IMR-90 (cell line): ENCODE measurements at regions not wholly inside any gene's neighbourhood (a gene's known extent, or its start where the extent isn't known, plus 50 kb on each side); places are given as distances from the start of the nearest gene placed in this dataset.

Experiments
- ATAC-seq: fragments of 200-7000 bp; cut with Tn5 transposase; 2 replicates; pipeline ENCODE4 v1.9.1; 2020; ENCODE audit warnings: low read depth, mild to moderate bottlenecking, moderate library complexity
- BruUV-seq: library from RNA; stranded (reverse); fragments of 400-500 nt; replicated peaks from 2 replicates; lab custom pipeline; 2021; lab: Mats Ljungman, UMichigan
- CTCF ChIA-PET: fragments of 300-600 bp; formaldehyde crosslinking; extraction: SDS; loops from one replicate; lab custom pipeline; 2021; ENCODE audit warnings: antibody characterized with exemption; lab: Yijun Ruan, JAX
- POLR2A ChIA-PET: fragments of 300-600 bp; sonication (Branson Sonifier 250); formaldehyde crosslinking; loops from one replicate; lab custom pipeline; 2022; ENCODE audit warnings: antibody characterized with exemption; ENCODE audit not compliant: unreplicated experiment; lab: Charles Lee
- DNase-seq: peaks from one replicate; pipeline ENCODE4 v3.0.0; 2013
- H2AFZ ChIP-seq: replicated peaks from 2 replicates; pipeline ENCODE3; 2013; ENCODE audit warnings: low read length, mild to moderate bottlenecking; ENCODE audit not compliant: poor library complexity
- H2AK5ac ChIP-seq: 2 replicates; pipeline ENCODE4 v1.6.1; 2013; ENCODE audit warnings: low read depth, low read length, inconsistent platforms
- H2AK9ac ChIP-seq: replicated peaks from 2 replicates; pipeline ENCODE3; 2013; ENCODE audit warnings: mild to moderate bottlenecking, low read depth, low read length, moderate library complexity; ENCODE audit not compliant: poor library complexity
- H2BK120ac ChIP-seq: 2 replicates; pipeline ENCODE4 v1.6.1; 2013; ENCODE audit warnings: low read depth, low read length, inconsistent platforms
- H2BK15ac ChIP-seq: 3 replicates; pipeline ENCODE4 v1.6.1; 2013; ENCODE audit warnings: low read depth, low read length, inconsistent platforms
- H2BK20ac ChIP-seq: 2 replicates; pipeline ENCODE4 v1.6.1; 2013; ENCODE audit warnings: low read depth, mild to moderate bottlenecking, inconsistent platforms, low read length, moderate library complexity
- H2BK5ac ChIP-seq: 2 replicates; pipeline ENCODE4 v1.6.1; 2013; ENCODE audit warnings: mild to moderate bottlenecking, low read depth, low read length, inconsistent platforms; ENCODE audit not compliant: poor library complexity, severe bottlenecking
- H3K14ac ChIP-seq: replicated peaks from 2 replicates; pipeline ENCODE4 v1.6.1; 2013; ENCODE audit warnings: low read depth, low read length, inconsistent platforms
- H3K18ac ChIP-seq: 2 replicates; pipeline ENCODE4 v1.6.1; 2013; ENCODE audit warnings: low read depth, low read length, control low read depth
- H3K23ac ChIP-seq: 2 replicates; pipeline ENCODE4 v1.6.1; 2013; ENCODE audit warnings: low read depth, low read length, inconsistent platforms
- H3K27ac ChIP-seq: 2 replicates; pipeline ENCODE4 v1.5.1; 2013; ENCODE audit warnings: mild to moderate bottlenecking, control low read depth, low read length; ENCODE audit not compliant: insufficient read depth
- H3K27me3 ChIP-seq: 2 replicates; pipeline ENCODE4 v1.6.1; 2013; ENCODE audit warnings: low read length; ENCODE audit not compliant: control insufficient read depth, insufficient read depth
- H3K36me3 ChIP-seq: 2 replicates; pipeline ENCODE4 v1.6.1; 2013; ENCODE audit warnings: low read length, mixed read lengths; ENCODE audit not compliant: control insufficient read depth, insufficient read depth
- H3K4ac ChIP-seq: 2 replicates; pipeline ENCODE4 v1.6.1; 2013; ENCODE audit warnings: low read depth, low read length, inconsistent platforms
- H3K4me1 ChIP-seq: 2 replicates; pipeline ENCODE4 v1.6.1; 2013; ENCODE audit warnings: low read length, mixed read lengths; ENCODE audit not compliant: control insufficient read depth, insufficient read depth
- H3K4me2 ChIP-seq: 2 replicates; pipeline ENCODE4 v1.6.1; 2013; ENCODE audit warnings: low read depth, mild to moderate bottlenecking, control low read depth, low read length, moderate library complexity
- H3K4me3 ChIP-seq: 2 replicates; pipeline ENCODE4 v1.5.1; 2013; ENCODE audit warnings: low read depth, mild to moderate bottlenecking, control low read depth, low read length, moderate library complexity; ENCODE audit not compliant: insufficient read depth
- H3K56ac ChIP-seq: 2 replicates; pipeline ENCODE4 v1.6.1; 2013; ENCODE audit warnings: low read length, inconsistent platforms; ENCODE audit not compliant: insufficient read depth; ENCODE audit errors: extremely low read depth
- H3K79me1 ChIP-seq, 2 experiments: 2 replicates each; pipeline ENCODE4 v1.6.1; 2013; ENCODE audit warnings: low read length in 2 of 2, inconsistent platforms in 1 of 2, low read depth in 1 of 2
- H3K9ac ChIP-seq: 2 replicates; pipeline ENCODE4 v1.6.1; 2013; ENCODE audit warnings: low read depth, low read length, control low read depth
- H3K9me1 ChIP-seq: 2 replicates; pipeline ENCODE4 v1.6.1; 2013; ENCODE audit warnings: low read length, inconsistent platforms; ENCODE audit not compliant: insufficient read depth
- H3K9me3 ChIP-seq: 2 replicates; pipeline ENCODE4 v1.6.1; 2013; ENCODE audit warnings: low read length; ENCODE audit not compliant: control insufficient read depth, insufficient read depth
- H4K20me1 ChIP-seq: 2 replicates; pipeline ENCODE4 v1.6.1; 2013; ENCODE audit warnings: low read length, inconsistent platforms; ENCODE audit not compliant: insufficient read depth
- H4K5ac ChIP-seq: 2 replicates; pipeline ENCODE4 v1.6.1; 2013; ENCODE audit warnings: mild to moderate bottlenecking, low read depth, low read length, control low read depth
- H4K8ac ChIP-seq, 2 experiments: 2 replicates each; pipeline ENCODE4 v1.6.1; 2013; ENCODE audit warnings: low read depth in 2 of 2, low read length in 2 of 2, control low read depth in 1 of 2, inconsistent platforms in 1 of 2
- H4K91ac ChIP-seq: 2 replicates; pipeline ENCODE4 v1.6.1; 2013; ENCODE audit warnings: low read depth, low read length, inconsistent platforms; ENCODE audit not compliant: insufficient read depth
- POLR2A ChIP-seq: IDR thresholded peaks from 2 replicates; pipeline ENCODE4 v1.6.1; 2012; ENCODE audit warnings: mild to moderate bottlenecking, low read depth, low read length
- RFX5 ChIP-seq: IDR thresholded peaks from 2 replicates; pipeline ENCODE4 v1.8.0; 2012; ENCODE audit warnings: low read depth, mild to moderate bottlenecking, low read length, moderate library complexity
- WGBS, 2 experiments: methylation state at CpG; one replicate each; pipeline versions ENCODE4 v1.1.5 to v1.1.7; 2013; ENCODE audit warnings: missing lambda C conversion rate in 2 of 2; ENCODE audit not compliant: insufficient read length in 1 of 2; ENCODE audit errors: extremely low coverage in 2 of 2; 5-methylcytosine and 5-hydroxymethylcytosine counted together
- dilution Hi-C: fragments of 300-500 bp; cut with HindIII; formaldehyde crosslinking; loops from one replicate; pipeline ENCODE4 v1.14.3; 2018; ENCODE audit warnings: low sequenced_read_pairs; ENCODE audit not compliant: unreplicated experiment
- in situ Hi-C: fragments of 300-500 bp; cut with MboI; formaldehyde crosslinking; loops from 3 replicates; pipeline ENCODE4 v1.14.3; 2019; ENCODE audit warnings: low sequenced_read_pairs, inconsistent platforms, mixed read lengths
- intact Hi-C: fragments of 100-400 bp; cut with micrococcal nuclease; formaldehyde crosslinking; loops from 2 replicates; pipeline ENCODE4 v1.10.0; 2022

DNA sequence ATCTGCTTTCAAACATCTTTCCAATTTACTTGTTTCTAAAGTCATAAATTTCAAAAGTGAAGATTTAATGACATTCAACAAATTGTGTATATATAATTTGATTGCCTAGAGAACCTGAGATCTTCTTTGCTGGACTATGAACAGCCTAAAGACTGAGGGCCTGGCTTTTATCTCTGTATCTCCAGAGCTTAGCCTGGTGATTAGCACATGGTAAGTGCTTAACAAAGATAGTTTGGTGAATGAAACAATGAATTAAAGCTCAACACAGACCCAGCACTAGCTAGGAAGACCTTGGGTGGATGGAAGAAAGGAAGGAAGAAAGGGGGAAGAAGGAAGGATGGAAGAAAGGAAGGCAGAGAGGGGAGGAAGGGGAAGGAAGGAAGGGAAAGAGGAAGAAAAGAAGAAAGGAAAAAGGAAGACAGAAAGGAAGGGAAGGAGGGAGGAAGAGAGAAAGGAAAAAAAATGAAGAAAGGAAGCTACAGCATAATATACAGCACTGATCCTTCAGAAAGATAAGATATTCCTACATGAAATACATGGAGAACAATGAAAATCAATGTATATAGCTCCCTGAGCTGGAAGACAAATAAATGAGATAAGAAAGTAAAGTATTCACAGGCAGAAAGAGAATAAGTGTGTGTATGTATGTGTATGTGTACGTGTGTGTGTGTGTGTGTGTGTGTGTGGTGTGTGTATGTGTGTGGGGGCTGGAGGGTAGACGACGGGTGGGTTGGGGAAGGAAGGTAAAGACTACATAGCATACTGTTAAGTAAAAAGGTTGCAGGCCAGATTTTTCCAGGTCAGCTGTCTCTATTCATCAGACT is 318.2 kb downstream of the TNS1 start:
- BruUV-seq, result no TSS peak
- Histone ChIP-seq H3K23ac (no peak overlapping the region), H3K36me3 (no peaks in the 10 kb centered on the region), H2BK5ac (no peak overlapping the region), H3K4me2 (no peak overlapping the region), H3K4me1 (peaks cover 10% of the 10 kb centered on the region), H4K5ac (peak overlapping the region; percentile 41), H3K14ac (no peak overlapping the region), H2AK5ac (peak overlapping the region; percentile 75), H3K56ac (no peak overlapping the region), H3K4ac (0 out of 2 replicates have a peak overlapping the region, but pooled peaks have one; percentile 30), H3K79me1 (no peaks in the 10 kb centered on the region), H3K18ac (peak overlapping the region; percentile 64; the same call in 1 of the 2 replicates), H2BK15ac (peak overlapping the region; percentile 17; the same call in 2 of the 3 replicates), H2AK9ac (no peak overlapping the region), H2BK20ac (peak overlapping the region; percentile 7), H2BK120ac (peak overlapping the region; percentile 78), H3K27me3 (no peaks in the 10 kb centered on the region), H3K4me3 (no peak overlapping the region), H4K8ac (peak overlapping the region in 1 of 2 experiments; percentile 64; a peak in 2 of 4 replicates), H3K9me3 (no peaks in the 10 kb centered on the region), H3K9ac (no peak overlapping the region), H4K20me1 (no peaks in the 10 kb centered on the region), H3K27ac (peak overlapping the region; percentile 62; the same call in 1 of the 2 replicates), H3K9me1 (no peaks in the 10 kb centered on the region), H2AFZ (no peak overlapping the region), H4K91ac (peak overlapping the region; percentile 55; the same call in 1 of the 2 replicates)
- 86% methylated on average over 1 of the region's 3 CpGs; no CpG with 5 or more reads in 1 of the 2 experiments for WGBS, 2 experiments
- in situ Hi-C loops (no loop called here), dilution Hi-C loops (no loop called here), intact Hi-C loops (no loop called here)
- TF ChIP-seq POLR2A (no peak), RFX5 (no peak)
- ChIA-PET CTCF (interaction anchor here (1.0 kb wide), 1 partner anchor 34 kb away, joined by 3 read pairs; no protein-coding TSS in a partner anchor), POLR2A (no interaction called here)
- DNase-seq, result no peak
- no peak for ATAC-seq
